ENCODE measurements at regions not wholly inside any gene's neighbourhood (a gene's known extent, or its start where the extent isn't known, plus 50 kb on each side); places are given as distances from the start of the nearest gene placed in this dataset.

DNA sequence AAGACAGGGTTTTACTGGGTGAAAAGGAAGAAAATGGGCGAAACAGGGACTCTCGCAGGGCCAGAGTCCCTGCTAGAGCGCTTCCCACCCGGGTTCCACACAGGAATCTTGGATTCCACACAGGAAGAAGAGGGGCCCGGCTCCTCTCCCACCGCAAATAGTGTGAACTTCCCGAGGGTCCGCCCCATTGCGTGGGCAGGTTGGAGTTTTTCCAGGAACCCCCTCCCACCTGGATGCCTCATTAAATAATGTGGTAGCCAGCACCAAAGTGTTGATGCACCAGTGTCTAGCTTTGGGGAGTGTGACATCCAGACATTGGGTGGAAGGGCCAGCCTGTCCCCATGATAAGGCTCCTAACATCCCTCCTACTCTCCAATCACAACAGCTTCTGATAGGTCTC is 330.3 kb upstream of the ZNF32 start:
- H3K36me3 Mint-ChIP-seq (ENCODE audit: insufficient read depth, unreplicated experiment) = no peaks in the 10 kb centered on the region
- H3K4me3 ChIP-seq (ENCODE audit: low read depth, low read length) = no peak overlapping the region
- peaks cover 21% of the 10 kb centered on the region for H3K27me3 Mint-ChIP-seq (ENCODE audit: insufficient read depth, unreplicated experiment)
- H3K4me1 Mint-ChIP-seq (ENCODE audit: low read depth, unreplicated experiment) = no peaks in the 10 kb centered on the region
- H3K9me3 ChIP-seq = no peaks in the 10 kb centered on the region
- no peaks in the 10 kb centered on the region for H3K27me3 ChIP-seq (replicated peaks; ENCODE audit: control insufficient read depth, insufficient read depth, low read length)
- no peaks in the 10 kb centered on the region for H3K4me1 ChIP-seq
- H3K9me3 Mint-ChIP-seq (ENCODE audit: unreplicated experiment) = no peaks in the 10 kb centered on the region
- no peak overlapping the region for H3K27ac Mint-ChIP-seq (ENCODE audit: unreplicated experiment)
- no peak overlapping the region for H3K4me3 Mint-ChIP-seq (ENCODE audit: unreplicated experiment)
- TF ChIP-seq, protein P1, sequence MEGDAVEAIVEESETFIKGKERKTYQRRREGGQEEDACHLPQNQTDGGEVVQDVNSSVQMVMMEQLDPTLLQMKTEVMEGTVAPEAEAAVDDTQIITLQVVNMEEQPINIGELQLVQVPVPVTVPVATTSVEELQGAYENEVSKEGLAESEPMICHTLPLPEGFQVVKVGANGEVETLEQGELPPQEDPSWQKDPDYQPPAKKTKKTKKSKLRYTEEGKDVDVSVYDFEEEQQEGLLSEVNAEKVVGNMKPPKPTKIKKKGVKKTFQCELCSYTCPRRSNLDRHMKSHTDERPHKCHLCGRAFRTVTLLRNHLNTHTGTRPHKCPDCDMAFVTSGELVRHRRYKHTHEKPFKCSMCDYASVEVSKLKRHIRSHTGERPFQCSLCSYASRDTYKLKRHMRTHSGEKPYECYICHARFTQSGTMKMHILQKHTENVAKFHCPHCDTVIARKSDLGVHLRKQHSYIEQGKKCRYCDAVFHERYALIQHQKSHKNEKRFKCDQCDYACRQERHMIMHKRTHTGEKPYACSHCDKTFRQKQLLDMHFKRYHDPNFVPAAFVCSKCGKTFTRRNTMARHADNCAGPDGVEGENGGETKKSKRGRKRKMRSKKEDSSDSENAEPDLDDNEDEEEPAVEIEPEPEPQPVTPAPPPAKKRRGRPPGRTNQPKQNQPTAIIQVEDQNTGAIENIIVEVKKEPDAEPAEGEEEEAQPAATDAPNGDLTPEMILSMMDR (IDR thresholded peaks at IDR 0.05; ENCODE audit: insufficient read depth in 1 of 2, low read depth in 1 of 2, low read length in 1 of 2, severe bottlenecking in 1 of 2, unreplicated experiment in 1 of 2) = no peak
- intact Hi-C loops (cut with micrococcal nuclease; ENCODE audit: unreplicated experiment) = no loop called here
- no peaks in the 10 kb centered on the region for H3K36me3 ChIP-seq (ENCODE audit: control insufficient read depth, insufficient read depth, low read length)
- DNase-seq = no peak
- BruUV-seq (replicated peaks) = no TSS peak
- POLR2A ChIA-PET = no interaction called here
- CTCF ChIA-PET = no interaction called here

GRCh38 chr10:43978091-43978490 is 329.4 kb upstream of the ZNF32 start:
- BruUV-seq (replicated peaks) = no TSS peak
- Histone ChIP-seq H3K27me3 (replicated peaks; ENCODE audit: control insufficient read depth, insufficient read depth, low read length) (no peaks in the 10 kb centered on the region), H3K9me3 (no peaks in the 10 kb centered on the region), H3K36me3 (ENCODE audit: control insufficient read depth, insufficient read depth, low read length) (no peaks in the 10 kb centered on the region), H3K4me3 (ENCODE audit: low read depth, low read length) (no peak overlapping the region), H3K4me1 (no peaks in the 10 kb centered on the region)
- Mint-ChIP-seq H3K4me3 (ENCODE audit: unreplicated experiment) (no peak overlapping the region), H3K4me1 (ENCODE audit: low read depth, unreplicated experiment) (no peaks in the 10 kb centered on the region), H3K27ac (ENCODE audit: unreplicated experiment) (no peak overlapping the region), H3K27me3 (ENCODE audit: insufficient read depth, unreplicated experiment) (peaks cover 22% of the 10 kb centered on the region), H3K9me3 (ENCODE audit: unreplicated experiment) (no peaks in the 10 kb centered on the region), H3K36me3 (ENCODE audit: insufficient read depth, unreplicated experiment) (no peaks in the 10 kb centered on the region)
- ChIA-PET POLR2A (no interaction called here), CTCF (no interaction called here)
- TF ChIP-seq, protein P1 (IDR thresholded peaks at IDR 0.05; ENCODE audit: insufficient read depth in 1 of 2, low read depth in 1 of 2, low read length in 1 of 2, severe bottlenecking in 1 of 2, unreplicated experiment in 1 of 2) = no peak
- intact Hi-C loops (cut with micrococcal nuclease; ENCODE audit: unreplicated experiment) = no loop called here
- no peak for DNase-seq

- intact Hi-C loops (cut with micrococcal nuclease; ENCODE audit: unreplicated experiment) = no loop called here
- Histone ChIP-seq H3K27me3 (replicated peaks; ENCODE audit: control insufficient read depth, insufficient read depth, low read length) (no peaks in the 10 kb centered on the region), H3K4me1 (no peaks in the 10 kb centered on the region), H3K36me3 (ENCODE audit: control insufficient read depth, insufficient read depth, low read length) (no peaks in the 10 kb centered on the region), H3K4me3 (ENCODE audit: low read depth, low read length) (no peak overlapping the region), H3K9me3 (no peaks in the 10 kb centered on the region)
- peaks cover 21% of the 10 kb centered on the region for H3K27me3 Mint-ChIP-seq (ENCODE audit: insufficient read depth, unreplicated experiment)
- no peaks in the 10 kb centered on the region for H3K4me1 Mint-ChIP-seq (ENCODE audit: low read depth, unreplicated experiment)
- POLR2A ChIA-PET = no interaction called here
- no peaks in the 10 kb centered on the region for H3K9me3 Mint-ChIP-seq (ENCODE audit: unreplicated experiment)
- no TSS peak for BruUV-seq (replicated peaks)
- DNase-seq = no peak
- TF ChIP-seq, protein P1 (IDR thresholded peaks at IDR 0.05; ENCODE audit: insufficient read depth in 1 of 2, low read depth in 1 of 2, low read length in 1 of 2, severe bottlenecking in 1 of 2, unreplicated experiment in 1 of 2) = no peak
- CTCF ChIA-PET = no interaction called here
- no peaks in the 10 kb centered on the region for H3K36me3 Mint-ChIP-seq (ENCODE audit: insufficient read depth, unreplicated experiment)
- H3K27ac Mint-ChIP-seq (ENCODE audit: unreplicated experiment) = no peak overlapping the region
- no peak overlapping the region for H3K4me3 Mint-ChIP-seq (ENCODE audit: unreplicated experiment)
Measured at GRCh38 chr10:43976292-43976691, 327.6 kb upstream of the ZNF32 start.
